Esophagus mucosa (tissue), 1 donor: ENCODE measurements at regions not wholly inside any gene's neighbourhood (a gene's known extent, or its start where the extent isn't known, plus 50 kb on each side); places are given as distances from the start of the nearest gene placed in this dataset.

Experiments
- ATAC-seq: fragments of 200-7000 bp; cut with Tn5 transposase; one replicate; pipeline ENCODE4 v1.9.1; 2020
- donor health status: DM: yes; HTN: yes; CAD: no.

DNA sequence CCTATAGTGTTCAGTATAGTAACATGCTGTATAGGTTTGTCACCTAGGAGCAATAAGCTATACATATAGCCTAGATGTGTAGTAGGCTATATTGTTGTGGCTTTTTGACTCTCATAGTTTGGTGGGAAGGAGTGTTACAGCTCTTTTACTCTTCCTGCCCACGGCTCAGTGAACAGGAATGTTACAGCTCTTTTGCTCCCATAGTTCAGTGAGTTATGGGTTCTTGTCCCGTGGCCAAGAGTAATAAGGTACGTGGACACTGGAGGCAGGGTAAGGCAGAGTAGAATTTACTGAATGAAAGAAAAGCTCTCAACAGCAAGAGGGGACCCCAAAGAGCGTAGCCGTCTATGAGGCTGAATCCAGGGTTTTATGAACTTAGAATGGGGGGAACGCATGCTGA, 734.3 kb downstream of the ADGRL2 start:
- no peak for ATAC-seq

DNA sequence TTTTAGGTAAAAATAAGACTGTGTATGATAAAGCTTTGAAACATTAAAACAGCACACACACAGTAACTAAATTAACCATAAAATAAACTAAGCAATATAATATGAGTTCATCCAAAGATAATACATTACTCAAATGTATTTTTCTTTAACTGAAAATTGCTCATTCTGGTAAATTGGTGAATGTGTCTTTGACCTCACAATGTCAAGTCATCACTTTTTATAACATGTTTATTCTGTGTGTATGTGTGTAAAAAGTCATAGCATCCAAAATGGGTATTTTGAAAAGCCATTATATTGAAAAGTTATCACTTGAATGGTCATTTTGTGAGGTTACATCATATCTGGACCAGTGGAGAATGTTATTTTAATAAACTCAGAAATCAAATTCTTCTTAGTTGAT, 724.6 kb downstream of the ADGRL2 start:
- no peak for ATAC-seq

DNA sequence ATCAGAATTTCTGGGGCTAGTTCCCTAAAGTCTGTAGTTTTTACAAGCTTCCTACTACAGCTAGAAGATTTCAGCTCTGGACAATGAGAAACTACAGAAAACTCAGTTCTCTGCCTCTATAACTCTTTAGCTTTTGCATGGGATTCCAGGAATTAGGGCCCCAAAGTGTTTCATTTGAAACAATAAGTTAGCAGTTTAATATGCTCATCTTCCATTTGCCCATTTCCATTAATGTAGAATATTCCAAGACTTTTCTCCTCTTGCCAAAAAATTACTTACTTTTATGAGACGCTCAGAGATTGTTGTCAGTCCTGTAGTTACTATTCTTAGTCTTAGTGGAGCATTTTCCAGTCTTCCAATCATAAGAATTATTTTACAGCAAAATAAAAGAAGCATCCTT, 719.9 kb downstream of the ADGRL2 start:
- no peak for ATAC-seq

DNA sequence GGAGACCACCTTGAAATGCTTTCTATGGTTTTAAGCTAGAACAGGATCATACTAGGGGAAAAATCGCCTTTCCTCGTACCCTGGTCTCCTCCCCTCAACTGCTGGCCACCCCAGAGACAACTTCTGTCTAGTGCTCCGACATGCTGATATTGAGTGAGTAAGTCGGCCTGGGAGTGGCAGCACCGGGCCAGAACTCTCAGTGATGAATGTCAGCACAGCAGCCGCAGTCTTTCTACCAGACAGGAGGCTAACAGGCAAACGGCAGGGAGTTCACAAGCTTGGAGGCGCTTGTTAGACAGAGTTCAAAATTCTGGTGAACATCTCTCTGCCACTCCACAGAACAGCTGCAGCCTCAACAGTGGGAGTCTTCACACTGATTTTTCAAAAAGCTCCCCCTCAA, 716.9 kb downstream of the ADGRL2 start:
- no peak for ATAC-seq

DNA sequence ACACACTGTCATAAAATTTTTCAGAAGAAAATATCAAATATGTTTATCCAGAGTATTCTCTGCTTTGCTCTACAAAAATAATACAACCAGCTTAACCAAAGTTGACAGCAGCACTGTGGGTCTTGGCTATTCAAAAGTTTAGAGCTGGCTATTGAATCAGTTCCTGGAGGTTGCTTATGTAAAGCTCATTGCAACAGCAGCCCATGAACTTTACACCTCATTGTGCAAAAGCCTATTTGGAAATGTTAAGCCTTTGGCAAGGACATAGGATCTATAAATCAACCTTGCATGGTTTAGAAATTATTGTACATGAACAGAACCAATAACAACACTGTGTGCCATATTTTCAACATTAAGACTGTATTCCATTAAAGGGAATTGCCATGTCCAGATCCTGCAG, 714.9 kb downstream of the ADGRL2 start:
- no peak for ATAC-seq

DNA sequence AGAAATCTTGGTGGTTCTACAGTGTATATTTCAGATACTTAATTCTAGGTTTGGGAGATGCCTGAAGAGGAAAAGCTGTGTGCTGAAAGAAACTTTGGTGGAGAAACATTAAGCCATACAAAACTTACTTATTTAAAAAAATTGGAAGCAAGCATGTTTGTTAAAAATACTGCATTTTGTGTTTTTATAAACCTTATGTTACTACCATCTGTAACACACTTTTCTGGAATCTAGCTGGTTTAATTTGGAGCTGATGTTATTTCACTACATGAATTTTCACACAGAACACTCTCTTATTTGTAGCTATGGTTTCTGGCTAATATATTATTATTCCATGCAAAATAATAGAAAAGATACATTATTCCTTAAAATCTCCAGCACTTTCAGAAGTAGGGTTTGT, 710.7 kb downstream of the ADGRL2 start:
- no peak for ATAC-seq

DNA sequence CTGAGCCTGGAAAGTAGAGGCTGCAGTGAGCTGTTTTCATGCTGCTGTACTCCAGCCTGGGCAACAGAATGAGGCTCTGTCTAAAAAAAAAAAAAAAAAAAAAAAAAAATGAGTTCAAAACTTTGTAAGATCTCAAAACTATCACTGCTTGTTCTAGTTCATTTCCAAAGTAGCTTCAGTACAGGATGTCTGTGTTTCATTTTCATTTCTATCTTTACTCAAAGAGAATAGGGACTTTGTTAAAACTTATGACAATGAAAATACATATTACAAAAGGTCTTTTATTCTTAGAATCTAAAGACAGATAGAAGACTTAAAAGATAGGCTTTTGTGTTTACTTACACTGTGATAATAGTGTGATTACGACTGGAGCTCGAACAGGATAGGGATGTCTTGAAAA, 709.7 kb downstream of the ADGRL2 start:
- ATAC-seq = no peak

DNA sequence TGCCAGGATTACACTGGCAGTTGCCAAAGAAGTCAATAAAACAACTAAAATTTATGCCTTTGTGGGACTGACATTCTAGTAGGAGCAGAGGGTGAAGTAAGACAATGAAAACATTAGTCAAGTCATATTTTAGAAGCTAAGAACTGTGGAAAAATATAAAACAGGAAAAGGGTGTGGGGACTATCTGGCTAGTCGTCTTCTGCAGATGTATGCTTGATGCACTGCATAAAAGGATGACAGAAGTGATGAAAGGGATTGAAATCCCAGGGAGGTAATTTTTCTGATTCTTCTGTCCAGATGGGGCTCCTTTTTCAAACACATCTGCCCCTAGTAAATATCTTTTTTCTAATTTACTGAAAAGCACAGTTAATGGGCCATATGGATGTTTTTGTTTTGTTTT, 706.3 kb downstream of the ADGRL2 start:
- ATAC-seq = no peak

DNA sequence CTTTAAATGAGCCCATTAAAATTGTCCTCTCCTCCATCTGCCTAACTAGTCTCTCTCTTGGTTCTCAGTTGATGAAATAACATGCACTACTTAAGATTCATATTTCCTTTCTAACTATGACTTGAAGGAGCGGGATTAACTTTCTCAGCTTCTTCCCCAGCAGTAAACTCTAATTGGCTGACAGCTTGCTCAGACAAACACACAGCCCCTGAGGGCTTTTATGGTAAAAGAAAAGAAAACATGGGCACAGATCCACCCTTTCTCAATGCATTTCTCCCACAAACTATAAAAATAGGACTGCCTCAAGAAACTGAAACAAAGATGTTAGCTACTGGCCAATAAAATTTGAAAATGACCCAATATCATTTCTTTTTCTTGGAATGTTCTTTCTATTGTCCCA, 703.1 kb downstream of the ADGRL2 start:
- ATAC-seq = peak; percentile 61

DNA sequence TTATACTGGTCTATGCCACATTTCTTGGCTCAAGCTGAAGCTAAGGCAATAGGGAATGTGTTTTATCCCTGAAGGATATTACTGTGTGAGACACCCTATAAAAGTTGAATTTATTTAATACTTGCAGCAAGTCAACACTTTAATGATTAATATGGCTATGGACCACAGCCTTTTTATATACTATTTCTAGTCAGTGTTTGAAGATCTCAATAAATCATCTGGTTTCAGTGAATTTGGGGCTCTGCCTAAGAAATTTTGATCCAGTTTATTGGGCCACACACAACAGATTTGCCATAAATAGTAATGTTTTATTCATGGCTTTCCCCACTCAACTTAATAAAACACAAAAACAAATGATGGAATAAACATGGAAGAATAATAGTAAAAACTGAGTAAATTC, 698.3 kb downstream of the ADGRL2 start:
- ATAC-seq = no peak

DNA sequence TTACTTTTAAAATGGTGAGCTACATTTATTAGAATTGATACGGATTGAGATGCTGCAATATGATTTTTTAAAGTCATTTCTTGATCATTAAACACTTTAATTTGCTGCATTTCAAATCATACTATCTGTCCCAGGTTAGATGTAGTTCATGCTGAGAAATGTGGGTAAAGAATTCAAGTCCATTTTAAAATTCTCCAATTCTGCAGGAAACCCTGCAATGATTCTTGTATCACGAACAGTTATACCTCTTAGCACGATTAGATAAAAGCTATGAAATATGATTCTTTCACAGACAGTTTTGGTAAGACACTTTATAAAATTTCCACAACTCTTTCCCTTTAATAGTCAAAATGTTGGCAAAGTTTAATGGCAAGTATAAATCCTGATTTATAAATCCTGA, 693.4 kb downstream of the ADGRL2 start:
- ATAC-seq = no peak

DNA sequence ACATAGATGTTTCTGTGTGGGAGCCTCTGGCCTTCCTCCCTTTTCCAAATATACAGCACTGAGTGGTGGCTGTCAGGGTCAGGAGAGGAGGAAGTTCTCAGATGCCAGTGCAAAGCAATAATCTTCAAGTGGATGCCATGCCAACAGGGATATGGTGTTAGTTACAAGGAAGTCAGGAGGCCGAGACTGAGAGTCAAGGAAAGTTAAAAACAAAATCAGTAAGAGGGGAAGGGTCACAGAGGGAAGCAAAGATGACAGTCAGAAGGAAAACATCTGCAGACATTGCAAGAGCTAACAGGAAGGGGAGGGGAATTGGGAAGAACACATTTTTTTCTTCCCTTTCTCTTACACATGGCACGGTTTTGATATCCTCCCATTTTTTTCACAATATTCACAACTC, 691.4 kb downstream of the ADGRL2 start:
- no peak for ATAC-seq

DNA sequence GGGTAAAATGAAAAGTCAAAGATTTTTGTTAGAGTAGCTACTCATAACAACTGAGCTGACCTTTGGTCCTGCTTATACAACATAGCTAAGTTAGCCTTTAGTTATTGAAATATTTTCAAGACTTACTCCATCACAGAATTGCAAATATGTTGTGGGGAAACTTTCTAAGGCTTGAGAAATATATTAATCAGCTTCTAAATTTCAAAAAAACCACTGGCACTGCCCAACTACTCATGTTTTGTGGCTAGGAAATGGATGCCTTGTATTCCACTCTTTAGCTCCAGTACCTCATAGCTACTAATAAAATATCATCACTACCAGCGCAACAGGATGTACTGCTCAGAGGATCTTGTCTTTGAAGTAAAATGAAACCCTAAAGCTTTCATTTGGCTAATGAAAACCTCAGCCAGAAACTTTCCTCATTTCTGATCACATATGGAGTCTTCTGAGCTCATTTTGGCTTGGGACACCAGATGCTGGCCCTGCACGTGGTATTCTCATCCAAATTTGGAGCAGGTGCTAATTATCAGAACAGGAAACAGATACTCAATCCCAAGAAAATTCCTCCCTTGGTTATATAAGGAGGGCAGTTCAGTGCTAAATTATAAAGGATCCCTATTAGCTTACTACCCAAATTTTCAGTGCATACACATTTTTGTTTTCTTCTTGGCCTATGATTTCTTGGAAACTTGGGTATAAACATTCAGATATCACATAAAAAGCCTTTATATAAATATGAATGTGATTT, 690.7 kb downstream of the ADGRL2 start:
- ATAC-seq = no peak

DNA sequence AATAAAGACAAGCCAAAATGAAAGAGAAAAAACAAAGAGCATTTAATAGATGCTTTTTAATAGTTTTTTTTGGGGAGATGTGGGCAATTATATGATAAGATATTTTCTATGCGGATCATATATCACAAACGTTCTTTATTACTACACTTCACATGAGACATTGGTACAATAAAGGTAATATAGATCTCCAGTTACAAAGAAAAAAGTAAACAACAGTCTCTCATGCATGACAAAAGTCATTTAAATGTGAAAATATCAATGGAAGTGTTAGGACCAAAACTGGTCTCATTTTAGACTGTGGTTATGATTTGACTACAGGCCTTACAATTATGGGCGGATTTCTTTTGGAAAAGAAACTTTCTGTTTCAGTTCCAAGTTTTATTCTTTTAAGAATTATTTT, 687.0 kb downstream of the ADGRL2 start:
- ATAC-seq = no peak

DNA sequence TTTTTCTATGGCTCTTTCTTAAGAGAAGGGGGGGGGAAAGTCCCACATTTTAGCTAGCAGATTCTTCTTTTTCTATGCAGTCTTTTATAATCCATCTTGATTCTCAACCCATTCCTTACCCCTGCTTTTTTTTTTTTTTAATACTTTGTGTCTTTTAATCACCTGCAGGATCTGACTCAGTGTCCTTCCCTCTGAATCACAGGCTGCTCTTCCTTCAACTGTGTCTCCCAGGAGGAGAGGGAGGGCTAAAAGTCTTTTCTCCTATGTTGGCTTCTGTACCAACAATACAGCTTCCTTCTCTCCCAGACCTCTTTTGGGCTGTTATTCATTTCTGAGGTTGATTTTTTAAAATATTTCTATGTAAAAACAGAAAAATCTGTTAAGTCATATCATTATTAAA, 686.2 kb downstream of the ADGRL2 start:
- no peak for ATAC-seq

DNA sequence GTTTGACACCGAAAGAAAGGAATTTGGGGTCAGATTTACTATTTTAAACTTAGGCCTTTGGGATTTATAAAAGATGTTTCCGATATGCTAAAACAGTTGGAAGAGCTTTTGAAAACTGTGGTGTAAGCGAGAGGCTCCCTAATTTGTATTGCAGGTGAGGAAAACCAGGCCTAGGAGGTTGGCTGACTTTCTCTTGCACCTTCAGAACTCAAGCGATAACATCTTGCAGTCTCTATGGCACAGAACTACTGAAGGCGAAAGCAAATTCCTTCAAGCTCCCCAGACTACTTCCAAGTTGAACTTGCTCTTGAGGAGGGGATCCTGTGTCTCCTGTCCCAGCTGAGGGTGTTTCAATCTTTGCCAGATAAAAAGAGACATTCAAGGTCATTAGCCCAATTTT, 685.7 kb downstream of the ADGRL2 start:
- no peak for ATAC-seq

DNA sequence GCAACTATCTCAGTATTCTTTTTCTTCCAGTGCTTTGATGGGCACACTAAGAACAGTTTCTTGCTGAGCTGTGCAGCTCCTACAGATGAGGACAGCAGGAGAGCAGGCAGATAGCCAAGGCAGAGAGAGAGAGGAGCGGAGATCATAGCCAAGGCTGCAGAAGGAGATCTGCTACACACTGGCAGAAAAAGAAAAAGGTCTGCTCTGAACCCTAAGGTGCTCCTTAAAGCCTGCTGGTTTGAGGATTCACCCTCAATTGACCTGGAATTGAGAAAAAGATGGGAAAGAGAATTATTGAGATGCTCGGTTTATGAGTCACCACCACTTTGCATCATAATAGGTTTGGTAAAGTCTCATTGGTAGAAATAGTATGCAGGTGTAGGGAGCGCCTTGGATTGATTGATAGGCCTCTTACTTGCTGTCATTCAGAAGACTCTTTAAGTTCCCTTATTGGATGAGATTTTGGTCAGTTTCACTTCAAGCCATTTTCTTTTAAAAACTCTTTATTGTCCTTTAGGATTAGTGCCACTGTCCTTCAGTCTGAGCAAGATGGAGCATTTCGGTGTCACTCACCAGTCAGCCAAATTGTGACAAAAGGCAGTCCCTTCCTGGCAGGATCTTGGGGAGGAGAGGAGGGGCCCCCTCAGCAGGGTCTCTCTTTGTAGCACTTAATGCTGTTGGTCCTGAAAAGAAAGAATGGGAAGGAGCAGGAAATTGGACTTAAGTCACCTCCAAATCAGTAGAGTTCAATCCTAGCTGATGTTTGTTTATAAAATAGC, 685.0 kb downstream of the ADGRL2 start:
- ATAC-seq = no peak

DNA sequence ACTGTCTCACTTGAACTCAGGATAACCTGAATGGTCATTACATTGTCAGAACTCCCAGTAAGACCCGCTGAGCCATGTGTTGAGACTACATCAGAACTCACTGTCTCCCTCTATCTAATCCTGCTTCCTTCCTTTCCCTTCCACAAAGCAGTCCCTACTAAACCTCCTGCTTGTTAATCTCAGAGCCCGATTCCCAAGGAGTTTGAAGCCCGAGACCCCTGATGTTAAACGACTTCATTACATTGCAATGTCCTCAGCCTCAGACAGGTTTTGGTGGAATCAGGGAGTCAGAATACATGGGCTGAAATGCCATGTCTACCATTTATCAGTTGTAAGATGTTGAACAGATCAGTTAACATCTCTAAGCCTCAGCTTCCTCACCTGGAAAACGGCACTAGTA, 682.4 kb downstream of the ADGRL2 start:
- no peak for ATAC-seq

DNA sequence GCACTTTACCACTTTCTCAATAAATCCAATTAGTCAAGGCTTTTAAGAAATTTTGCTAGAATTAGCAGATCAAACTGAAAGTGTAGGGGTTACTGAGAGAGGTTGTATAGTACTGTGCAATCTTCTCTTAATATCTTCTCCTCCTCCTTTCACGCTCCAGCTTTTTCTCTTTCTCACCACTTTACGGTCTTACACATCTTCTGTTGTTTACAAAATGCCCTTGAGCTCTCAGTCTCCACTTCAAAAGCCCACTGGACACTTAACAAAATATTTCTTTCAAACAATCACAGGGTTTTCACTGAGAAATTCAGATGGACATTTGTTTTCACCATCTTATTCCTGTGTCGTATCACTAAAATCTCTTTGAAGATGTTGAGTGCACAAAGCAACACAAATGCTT, 678.2 kb downstream of the ADGRL2 start:
- ATAC-seq = no peak

DNA sequence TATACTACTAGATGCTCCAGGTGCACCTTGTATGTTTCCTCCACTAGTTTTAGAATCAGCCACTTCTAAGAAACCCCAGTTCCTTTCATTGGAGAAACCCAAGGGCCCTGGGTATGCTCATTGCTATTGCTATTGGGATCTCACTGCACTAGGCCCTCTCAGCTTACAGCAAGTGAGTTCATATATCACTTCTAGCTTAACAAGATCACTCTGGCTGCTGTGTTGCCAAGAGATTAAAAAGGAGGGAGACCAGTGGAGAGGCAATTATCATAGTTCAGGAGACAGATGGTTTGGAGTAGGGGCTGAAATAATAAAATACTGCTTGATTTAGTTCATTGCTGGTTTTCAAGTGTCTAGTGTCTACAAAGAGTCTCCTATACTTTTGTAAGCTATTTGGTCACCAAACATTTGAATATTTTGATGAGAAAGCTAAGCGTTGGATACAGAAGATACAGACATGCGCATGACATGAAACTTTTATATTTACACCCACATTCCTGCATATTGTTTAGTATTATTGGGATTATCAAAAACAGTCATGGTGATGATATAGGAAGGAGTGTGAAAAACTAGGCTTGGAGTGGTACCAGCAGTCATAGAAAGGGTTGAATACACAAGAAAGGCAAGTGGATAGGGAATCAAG, 671.9 kb downstream of the ADGRL2 start:
- no peak for ATAC-seq

DNA sequence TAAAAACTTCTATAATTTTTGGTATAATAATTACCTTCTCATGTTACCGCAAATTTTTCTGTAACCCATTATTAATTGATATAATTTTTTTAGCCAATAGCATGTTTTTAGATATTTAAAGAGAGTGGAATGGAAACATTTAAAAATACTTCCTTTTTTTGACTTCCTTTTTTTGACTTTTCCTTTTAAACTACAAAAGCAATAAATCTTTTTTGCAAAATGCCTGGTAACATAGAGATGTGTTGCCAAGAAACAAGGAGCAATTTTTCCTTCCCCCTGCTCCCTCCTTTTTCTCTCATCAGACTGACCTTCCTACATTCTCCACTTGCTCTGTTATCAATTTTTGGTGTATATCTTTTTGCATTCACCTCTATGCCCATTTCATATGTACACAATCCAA, 666.2 kb downstream of the ADGRL2 start:
- no peak for ATAC-seq

DNA sequence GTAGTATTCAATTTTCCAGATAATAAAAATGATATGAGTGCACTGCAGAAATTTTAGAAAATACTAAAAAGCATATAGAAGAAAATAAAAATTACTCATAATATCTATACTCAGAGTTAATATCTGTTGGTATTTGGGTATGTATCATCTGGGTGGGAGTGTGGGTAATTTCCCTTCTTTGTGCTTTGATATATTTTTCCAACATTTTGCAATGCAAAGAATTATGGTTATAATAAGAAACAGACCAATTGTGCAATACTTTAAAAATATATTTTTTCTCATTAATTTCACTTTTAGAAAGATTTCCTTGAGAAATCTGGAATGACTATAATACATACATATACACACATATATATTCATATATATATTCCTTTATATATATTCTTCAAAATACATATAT, 665.7 kb downstream of the ADGRL2 start:
- no peak for ATAC-seq

DNA sequence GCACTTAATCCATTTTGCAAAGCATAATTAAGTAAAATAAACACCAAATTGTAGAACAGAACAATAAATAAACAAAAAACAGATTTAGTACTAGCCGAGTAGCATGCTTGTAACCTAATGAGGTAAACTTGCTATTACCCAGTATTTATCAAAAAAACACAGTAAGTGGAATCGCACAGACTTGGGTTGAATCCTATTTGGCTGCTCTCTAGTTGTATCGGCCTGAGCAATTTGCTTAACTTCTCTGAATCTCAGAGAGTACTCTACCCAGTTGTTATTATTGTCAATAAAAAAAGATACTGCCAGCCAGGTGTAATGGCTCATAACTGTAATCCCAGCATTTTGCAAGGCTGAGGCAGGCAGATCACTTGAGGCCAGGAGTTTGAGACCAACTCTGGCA, 664.3 kb downstream of the ADGRL2 start:
- ATAC-seq = no peak

DNA sequence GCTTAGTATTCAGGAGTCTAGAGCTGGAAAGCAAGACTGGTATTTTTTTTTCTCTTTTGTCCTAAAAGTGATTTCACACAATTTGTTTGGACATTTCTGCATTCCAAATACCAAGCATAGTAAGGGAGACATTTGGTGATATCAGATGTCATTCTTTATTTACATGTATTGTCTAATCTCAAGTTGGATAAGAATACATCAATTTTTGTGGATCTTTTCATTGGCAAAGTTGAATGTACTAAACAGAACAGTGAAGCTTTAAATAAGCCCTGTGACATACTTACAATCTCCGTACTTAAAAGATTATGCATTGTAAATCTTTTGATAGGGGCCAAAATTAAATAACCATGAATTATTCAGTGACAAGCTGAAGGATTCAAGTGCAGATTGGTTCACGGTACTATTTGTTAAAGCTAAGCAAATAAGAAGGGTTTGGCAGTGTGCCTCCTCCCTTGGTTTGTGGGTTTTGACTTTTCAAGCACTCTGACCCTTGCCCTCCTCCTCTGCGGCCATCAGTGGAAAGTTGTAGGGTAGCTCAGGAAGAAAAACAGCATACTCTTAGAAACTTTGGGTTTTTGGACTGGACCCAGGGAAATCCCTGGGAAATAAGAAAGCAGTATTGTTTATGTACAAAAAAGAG, 663.7 kb downstream of the ADGRL2 start:
- no peak for ATAC-seq
